Tibial nerve (tissue), 4 donors: ENCODE measurements at regions not wholly inside any gene's neighbourhood (a gene's known extent, or its start where the extent isn't known, plus 50 kb on each side); places are given as distances from the start of the nearest gene placed in this dataset.

Source experiments
- DNase-seq, 2 donors: peaks; one replicate each; pipeline ENCODE4 v3.0.0-alpha.2; 2019; ENCODE audit warnings: low spot score in 2 of 2
- H3K27ac ChIP-seq, 4 donors: fragments of 200-600 bp; sonication (generic) in 3 of 4; one replicate each; pipeline ENCODE4 v1.5.1; 2017 to 2019; ENCODE audit warnings: mild to moderate bottlenecking in 1 of 4
- H3K27me3 ChIP-seq, 2 donors: fragments of 200-600 bp; sonication (generic) in 1 of 2; one replicate each; pipeline versions ENCODE4 v1.5.1 to v1.6.0; 2017 to 2019
- H3K36me3 ChIP-seq, 3 donors: fragments of 200-600 bp; sonication (generic); one replicate each; pipeline ENCODE4 v1.5.1; 2018 to 2019
- H3K4me1 ChIP-seq, 4 donors: fragments of 200-600 bp; sonication (generic) in 3 of 4; one replicate each; pipeline ENCODE4 v1.5.1; 2017 to 2019
- H3K4me3 ChIP-seq, 4 donors: fragments of 200-600 bp; sonication (generic) in 3 of 4; one replicate each; pipeline ENCODE4 v1.5.1; 2017 to 2019; ENCODE audit warnings: mild to moderate bottlenecking in 1 of 4, moderate library complexity in 1 of 4
- H3K9me3 ChIP-seq, 4 donors: fragments of 200-600 bp; sonication (generic) in 3 of 4; one replicate each; pipeline ENCODE4 v1.5.1; 2017 to 2019
- EP300 ChIP-seq, 2 donors: sonication (generic); formaldehyde crosslinking; IDR thresholded peaks; one replicate each; pipeline ENCODE4 v1.6.1; 2017; ENCODE audit warnings: antibody characterized with exemption in 2 of 2, mild to moderate bottlenecking in 1 of 2
- POLR2A ChIP-seq, 2 donors: fragments of 450-650 bp; IDR thresholded peaks; one replicate each; pipeline ENCODE4 v1.6.1; 2017; ENCODE audit warnings: antibody characterized with exemption in 2 of 2, mild to moderate bottlenecking in 2 of 2, moderate library complexity in 2 of 2
- WGBS, 2 donors: methylation state at CpG; one replicate each; pipeline ENCODE4 v1.1.5; 2018; 5-methylcytosine and 5-hydroxymethylcytosine counted together
- TF ChIP-seq, protein P1 (sequence below), 5 experiments: fragments of 200-600 bp in 3 of 5; fragments of 450-650 bp in 2 of 5; sonication (generic) in 3 of 5; IDR thresholded peaks; one replicate each; pipeline ENCODE4 v1.5.1; 2016 to 2019; ENCODE audit warnings: antibody characterized with exemption in 5 of 5, mild to moderate bottlenecking in 3 of 5, moderate library complexity in 2 of 5

DNA sequence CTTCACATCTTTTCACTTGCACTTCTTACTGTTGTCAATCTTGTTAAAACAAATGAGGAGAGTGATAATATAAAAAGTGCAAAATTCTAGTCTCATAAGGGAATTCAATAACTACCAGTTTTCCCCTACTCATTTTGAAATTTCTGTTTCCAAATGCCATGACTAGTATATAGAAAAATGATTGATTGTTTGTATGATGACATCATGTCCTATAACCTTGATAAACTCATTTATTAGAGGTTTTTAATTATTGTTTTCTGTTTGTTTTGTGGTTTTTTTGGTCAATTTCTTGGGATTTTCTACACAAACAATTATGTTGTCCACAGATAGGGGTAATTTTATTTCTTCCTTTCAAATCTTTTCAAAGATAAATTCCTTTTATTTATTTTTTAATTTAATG lies 559.1 kb downstream of the TLL1 start:
- Histone ChIP-seq H3K27me3 (no peaks in the 10 kb centered on the region), H3K4me3 (no peak overlapping the region), H3K9me3 (no peaks in the 10 kb centered on the region), H3K4me1 (no peaks in the 10 kb centered on the region), H3K36me3 (no peaks in the 10 kb centered on the region), H3K27ac (no peak overlapping the region)
- no peak for DNase-seq
- TF ChIP-seq EP300 (IDR thresholded peaks at IDR 0.05) (no peak), POLR2A (IDR thresholded peaks at IDR 0.05) (no peak)
- TF ChIP-seq, protein P1, sequence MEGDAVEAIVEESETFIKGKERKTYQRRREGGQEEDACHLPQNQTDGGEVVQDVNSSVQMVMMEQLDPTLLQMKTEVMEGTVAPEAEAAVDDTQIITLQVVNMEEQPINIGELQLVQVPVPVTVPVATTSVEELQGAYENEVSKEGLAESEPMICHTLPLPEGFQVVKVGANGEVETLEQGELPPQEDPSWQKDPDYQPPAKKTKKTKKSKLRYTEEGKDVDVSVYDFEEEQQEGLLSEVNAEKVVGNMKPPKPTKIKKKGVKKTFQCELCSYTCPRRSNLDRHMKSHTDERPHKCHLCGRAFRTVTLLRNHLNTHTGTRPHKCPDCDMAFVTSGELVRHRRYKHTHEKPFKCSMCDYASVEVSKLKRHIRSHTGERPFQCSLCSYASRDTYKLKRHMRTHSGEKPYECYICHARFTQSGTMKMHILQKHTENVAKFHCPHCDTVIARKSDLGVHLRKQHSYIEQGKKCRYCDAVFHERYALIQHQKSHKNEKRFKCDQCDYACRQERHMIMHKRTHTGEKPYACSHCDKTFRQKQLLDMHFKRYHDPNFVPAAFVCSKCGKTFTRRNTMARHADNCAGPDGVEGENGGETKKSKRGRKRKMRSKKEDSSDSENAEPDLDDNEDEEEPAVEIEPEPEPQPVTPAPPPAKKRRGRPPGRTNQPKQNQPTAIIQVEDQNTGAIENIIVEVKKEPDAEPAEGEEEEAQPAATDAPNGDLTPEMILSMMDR (IDR thresholded peaks at IDR 0.05) = no peak

GRCh38 chr4:166432842-166433241 lies 559.8 kb downstream of the TLL1 start:
- no peak for TF ChIP-seq EP300 (IDR thresholded peaks at IDR 0.05)
- TF ChIP-seq, protein P1 (IDR thresholded peaks at IDR 0.05) = no peak
- no peak for TF ChIP-seq POLR2A (IDR thresholded peaks at IDR 0.05)

DNA sequence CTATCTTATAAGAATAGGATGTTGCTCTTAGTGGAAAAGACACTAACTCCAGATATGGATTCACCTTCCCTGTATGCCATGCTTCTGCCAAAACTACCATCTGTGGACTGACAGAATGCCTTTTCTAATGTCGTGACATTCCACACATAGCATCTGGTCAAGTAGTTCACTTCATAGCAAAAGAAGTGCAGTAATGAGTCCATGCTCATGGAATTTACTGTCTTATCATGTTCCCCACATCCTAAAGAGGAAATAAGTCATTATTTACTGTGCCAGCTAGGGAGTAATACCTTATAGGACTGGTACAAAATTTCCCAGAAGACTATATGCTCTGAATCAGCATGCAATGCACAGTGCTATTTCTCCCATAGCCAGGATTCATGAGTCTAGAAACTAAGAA lies 562.4 kb downstream of the TLL1 start:
- Histone ChIP-seq H3K27me3 (no peaks in the 10 kb centered on the region), H3K4me1 (no peaks in the 10 kb centered on the region), H3K36me3 (no peaks in the 10 kb centered on the region), H3K4me3 (no peak overlapping the region), H3K9me3 (no peaks in the 10 kb centered on the region), H3K27ac (no peak overlapping the region)
- no peak for TF ChIP-seq EP300 (IDR thresholded peaks at IDR 0.05)
- TF ChIP-seq POLR2A (IDR thresholded peaks at IDR 0.05) = no peak
- TF ChIP-seq, protein P1 (IDR thresholded peaks at IDR 0.05) = no peak
- WGBS, 2 donors = 0% methylated on average over 1 of the region's 1 CpG
- no peak for DNase-seq

More at GRCh38 chr4:166432842-166433241, 559.8 kb downstream of the TLL1 start:
- no peak overlapping the region for H3K27ac ChIP-seq
- no peak for DNase-seq
- H3K27me3 ChIP-seq = no peaks in the 10 kb centered on the region
- H3K4me1 ChIP-seq = no peaks in the 10 kb centered on the region
- H3K4me3 ChIP-seq = no peak overlapping the region
- H3K9me3 ChIP-seq = no peaks in the 10 kb centered on the region
- H3K36me3 ChIP-seq = no peaks in the 10 kb centered on the region

GRCh38 chr4:166458756-166459155 lies 585.7 kb downstream of the TLL1 start:
- Histone ChIP-seq H3K4me1 (no peaks in the 10 kb centered on the region), H3K27ac (no peak overlapping the region), H3K4me3 (no peak overlapping the region), H3K27me3 (no peaks in the 10 kb centered on the region), H3K9me3 (peaks cover 0 to 4% (median 0%) of the 10 kb centered on the region in 4 donors), H3K36me3 (no peaks in the 10 kb centered on the region)
- no peak for DNase-seq
- TF ChIP-seq, protein P1 (IDR thresholded peaks at IDR 0.05) = no peak
- TF ChIP-seq POLR2A (IDR thresholded peaks at IDR 0.05) (no peak), EP300 (IDR thresholded peaks at IDR 0.05) (no peak)
- WGBS, 2 donors = 88 to 100% methylated on average over 1 of the region's 1 CpG

DNA sequence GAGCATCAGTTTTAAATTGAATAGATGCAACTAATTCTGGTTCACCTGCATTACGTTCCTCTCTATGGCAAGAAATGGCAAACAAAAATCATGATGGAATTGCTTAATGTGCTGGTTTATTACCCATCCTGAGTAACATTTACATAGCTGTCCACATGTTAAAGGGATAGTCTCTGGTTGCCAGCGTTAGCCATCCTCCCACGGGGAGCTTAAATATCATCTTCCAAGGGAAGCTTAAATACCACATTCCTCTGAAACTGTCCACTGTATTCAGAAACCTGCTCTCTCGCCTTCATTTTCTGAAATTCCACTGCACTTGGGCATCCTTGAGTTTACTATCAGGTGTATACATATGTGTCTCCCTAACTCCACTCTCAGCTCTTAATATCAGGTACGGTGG lies 586.6 kb downstream of the TLL1 start:
- no peak for DNase-seq
- no peaks in the 10 kb centered on the region for H3K36me3 ChIP-seq
- H3K4me1 ChIP-seq = no peaks in the 10 kb centered on the region
- H3K4me3 ChIP-seq = no peak overlapping the region
- no peak for TF ChIP-seq POLR2A (IDR thresholded peaks at IDR 0.05)
- TF ChIP-seq, protein P1 (IDR thresholded peaks at IDR 0.05) = no peak
- no peak for TF ChIP-seq EP300 (IDR thresholded peaks at IDR 0.05)
- no peaks in the 10 kb centered on the region for H3K27me3 ChIP-seq
- 63 to 75% methylated on average over 4 to 5 of the region's 5 CpGs for WGBS, 2 donors
- H3K27ac ChIP-seq = no peak overlapping the region
- H3K9me3 ChIP-seq = peaks cover 0 to under 1% (median 0%) of the 10 kb centered on the region in 4 donors
